T-helper 17 cell (primary cell): ENCODE measurements at regions not wholly inside any gene's neighbourhood (a gene's known extent, or its start where the extent isn't known, plus 50 kb on each side); places are given as distances from the start of the nearest gene placed in this dataset.
A peak's percentile ranks its signal among the peaks of the same experiment; 100 is the strongest.

Experiments used
- ATAC-seq: fragments of 150-1000 bp; cut with Tn5 transposase; 2 replicates; pipeline ENCODE4 v1.10.0; 2021; ENCODE audit warnings: mild to moderate bottlenecking, moderate library complexity
- DNase-seq, 3 donors: peaks; one replicate each; pipeline versions ENCODE4 v3.0.0 to v3.0.0-alpha.2; 2020 to 2021
- H3K9me3 ChIP-seq: one replicate; pipeline ENCODE4 v1.7.0; 2013; ENCODE audit warnings: low read length, mild to moderate bottlenecking; ENCODE audit not compliant: control insufficient read depth, poor library complexity, severe bottlenecking
- H3K27ac Mint-ChIP-seq: one replicate; pipeline ENCODE4 v1.8.0; 2022; ENCODE audit warnings: mild to moderate bottlenecking, moderate library complexity, mixed read lengths
- H3K27me3 Mint-ChIP-seq: one replicate; pipeline ENCODE4 v1.8.0; 2022; ENCODE audit warnings: mixed read lengths
- H3K36me3 Mint-ChIP-seq: one replicate; pipeline ENCODE4 v1.8.0; 2022; ENCODE audit warnings: low read depth, mixed read lengths
- H3K4me1 Mint-ChIP-seq: one replicate; pipeline ENCODE4 v1.8.0; 2022; ENCODE audit warnings: mild to moderate bottlenecking, mixed read lengths
- H3K4me3 Mint-ChIP-seq: one replicate; pipeline ENCODE4 v1.8.0; 2022; ENCODE audit warnings: mild to moderate bottlenecking, moderate library complexity, mixed read lengths

- DNase-seq (no peak), ATAC-seq (no peak)
- Mint-ChIP-seq H3K36me3 (no peaks in the 10 kb centered on the region), H3K27me3 (no peaks in the 10 kb centered on the region), H3K4me3 (no peak overlapping the region), H3K27ac (no peak overlapping the region), H3K4me1 (no peaks in the 10 kb centered on the region)
- no peaks in the 10 kb centered on the region for H3K9me3 ChIP-seq
Measured at GRCh38 chr18:1575084-1575483, 670.4 kb downstream of the ADCYAP1 start.

DNA sequence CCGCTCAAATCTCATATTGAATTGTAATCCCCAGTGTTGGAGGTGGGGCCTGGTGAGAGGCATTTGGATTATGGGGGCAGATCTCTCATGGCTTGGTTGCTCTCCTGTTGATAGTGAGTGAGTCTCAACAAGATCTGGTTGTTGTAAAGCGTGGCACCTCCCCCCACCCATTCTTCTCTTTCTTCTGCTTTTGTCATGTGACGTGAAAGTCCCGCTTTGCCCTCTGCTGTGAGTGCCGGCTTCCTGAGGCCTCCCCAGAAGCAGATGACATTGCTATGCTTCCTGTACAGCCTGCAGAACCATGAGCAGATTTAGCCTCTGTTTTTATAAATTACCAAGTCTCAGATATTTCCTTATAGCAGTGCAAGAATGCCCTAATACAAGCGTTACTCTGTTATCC is 673.8 kb downstream of the ADCYAP1 start:
- ATAC-seq (peak; percentile 28), DNase-seq (no peak)
- H3K4me3 Mint-ChIP-seq, result no peak overlapping the region
- H3K9me3 ChIP-seq, result no peaks in the 10 kb centered on the region
- no peaks in the 10 kb centered on the region for H3K36me3 Mint-ChIP-seq
- no peaks in the 10 kb centered on the region for H3K4me1 Mint-ChIP-seq
- H3K27ac Mint-ChIP-seq, result no peak overlapping the region
- peaks cover 11% of the 10 kb centered on the region for H3K27me3 Mint-ChIP-seq

DNA sequence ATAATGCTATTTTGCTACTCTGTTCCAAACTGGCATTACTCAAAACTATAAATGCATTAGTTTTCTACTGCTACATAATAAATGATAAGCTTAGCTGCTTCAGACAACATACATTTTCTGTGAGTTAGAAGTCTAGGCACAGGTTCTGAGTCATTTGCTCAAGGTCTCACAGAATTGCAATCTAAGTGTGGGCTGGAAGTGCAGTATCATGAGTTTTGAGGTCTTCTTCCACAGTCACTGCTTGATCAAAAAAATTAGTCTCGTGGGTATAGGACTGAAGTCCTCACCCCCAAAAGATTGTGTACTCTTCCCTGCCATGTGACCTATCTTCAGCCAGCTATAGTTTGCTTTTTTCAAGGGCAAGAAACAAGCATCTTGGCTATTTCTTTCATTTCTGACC is 676.9 kb downstream of the ADCYAP1 start:
- peaks cover 2% of the 10 kb centered on the region for H3K4me1 Mint-ChIP-seq
- no peak for DNase-seq
- H3K36me3 Mint-ChIP-seq, result no peaks in the 10 kb centered on the region
- ATAC-seq, result no peak
- no peak overlapping the region for H3K27ac Mint-ChIP-seq
- peaks cover 17% of the 10 kb centered on the region for H3K27me3 Mint-ChIP-seq
- H3K4me3 Mint-ChIP-seq, result no peak overlapping the region
- no peaks in the 10 kb centered on the region for H3K9me3 ChIP-seq

DNA sequence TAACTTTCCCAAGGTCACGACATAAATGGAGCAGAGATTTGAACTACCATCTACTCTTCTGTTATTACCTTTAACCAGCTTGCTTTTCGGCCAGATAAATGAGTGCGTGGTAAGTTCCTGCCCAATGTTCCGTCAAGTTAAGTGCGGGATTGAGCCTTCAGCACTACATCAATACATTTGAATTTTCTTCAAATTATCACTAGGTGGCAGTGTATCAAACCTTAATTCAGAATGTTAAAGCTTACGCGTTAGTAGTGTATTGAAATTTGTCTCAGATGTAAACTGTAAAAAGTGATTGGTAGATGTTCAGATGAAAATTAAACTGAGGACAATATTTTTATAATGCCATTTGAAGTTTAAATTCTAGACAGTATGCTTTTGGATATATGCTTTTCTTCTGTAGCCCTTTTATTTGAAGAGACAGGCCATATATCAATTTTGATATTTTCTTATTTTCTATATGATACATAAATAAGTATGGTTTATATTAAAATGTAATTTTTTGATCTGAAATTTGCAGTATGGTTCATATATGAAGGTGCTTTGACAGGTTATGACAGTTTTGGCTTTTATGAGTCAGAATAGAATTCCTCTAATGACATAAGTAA is 681.3 kb downstream of the ADCYAP1 start:
- H3K4me1 Mint-ChIP-seq, result peaks cover 2% of the 10 kb centered on the region
- ATAC-seq, result peak; percentile 36
- peaks cover 17% of the 10 kb centered on the region for H3K27me3 Mint-ChIP-seq
- DNase-seq, result no peak
- no peaks in the 10 kb centered on the region for H3K9me3 ChIP-seq
- H3K36me3 Mint-ChIP-seq, result no peaks in the 10 kb centered on the region
- H3K4me3 Mint-ChIP-seq, result no peak overlapping the region
- H3K27ac Mint-ChIP-seq, result no peak overlapping the region

GRCh38 chr18:1593091-1593490 is 688.4 kb downstream of the ADCYAP1 start:
- Mint-ChIP-seq H3K27me3 (no peaks in the 10 kb centered on the region), H3K4me1 (no peaks in the 10 kb centered on the region), H3K36me3 (no peaks in the 10 kb centered on the region), H3K27ac (no peak overlapping the region), H3K4me3 (no peak overlapping the region)
- ATAC-seq (no peak), DNase-seq (no peak)
- H3K9me3 ChIP-seq, result no peaks in the 10 kb centered on the region

DNA sequence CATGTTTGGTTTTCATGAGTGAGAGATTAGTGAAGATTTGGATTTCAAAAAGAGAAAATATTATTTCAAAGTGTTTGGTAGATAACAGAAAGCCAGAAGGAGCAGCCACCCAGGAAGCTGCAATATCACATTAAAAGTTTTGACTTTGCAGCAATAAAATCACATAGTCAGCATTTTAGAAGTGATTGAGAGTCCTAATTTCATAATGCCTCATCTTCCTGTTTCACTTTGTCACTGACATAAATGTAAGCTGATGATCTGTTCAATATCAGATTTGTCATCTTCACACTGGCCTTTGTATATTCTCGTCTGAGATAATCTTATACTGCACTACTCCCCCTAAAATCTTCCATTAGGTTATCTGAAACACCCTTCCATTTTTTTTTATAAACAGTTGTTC is 690.5 kb downstream of the ADCYAP1 start:
- no peaks in the 10 kb centered on the region for H3K9me3 ChIP-seq
- DNase-seq (no peak), ATAC-seq (no peak)
- no peaks in the 10 kb centered on the region for H3K36me3 Mint-ChIP-seq
- H3K4me3 Mint-ChIP-seq, result no peak overlapping the region
- no peaks in the 10 kb centered on the region for H3K27me3 Mint-ChIP-seq
- H3K4me1 Mint-ChIP-seq, result no peaks in the 10 kb centered on the region
- no peak overlapping the region for H3K27ac Mint-ChIP-seq

DNA sequence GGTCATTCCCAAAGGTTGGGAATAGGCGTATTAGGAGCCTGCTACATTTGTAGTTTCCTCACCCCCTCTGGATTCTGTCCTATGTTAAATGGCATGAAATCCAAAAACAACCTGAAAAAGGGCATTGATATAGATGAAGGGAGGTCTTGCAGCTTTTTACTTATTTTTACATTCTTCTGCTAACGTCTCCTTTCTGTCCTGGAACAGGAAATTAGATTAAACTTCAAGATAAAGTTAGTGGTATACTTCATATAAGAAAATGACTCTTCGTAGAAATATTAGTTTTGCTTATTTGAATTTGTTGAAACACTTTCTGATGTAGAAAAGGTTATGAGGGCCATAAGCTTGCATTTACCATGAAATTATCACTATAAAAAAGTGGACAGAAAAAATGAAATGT is 694.5 kb downstream of the ADCYAP1 start:
- Mint-ChIP-seq H3K27me3 (no peaks in the 10 kb centered on the region), H3K4me1 (no peaks in the 10 kb centered on the region), H3K36me3 (no peaks in the 10 kb centered on the region), H3K27ac (no peak overlapping the region), H3K4me3 (no peak overlapping the region)
- DNase-seq (no peak), ATAC-seq (no peak)
- H3K9me3 ChIP-seq, result no peaks in the 10 kb centered on the region

GRCh38 chr18:1604751-1605150 is 700.1 kb downstream of the ADCYAP1 start:
- no peaks in the 10 kb centered on the region for H3K36me3 Mint-ChIP-seq
- H3K4me1 Mint-ChIP-seq, result no peaks in the 10 kb centered on the region
- DNase-seq (no peak), ATAC-seq (no peak)
- H3K27me3 Mint-ChIP-seq, result no peaks in the 10 kb centered on the region
- H3K27ac Mint-ChIP-seq, result no peak overlapping the region
- H3K4me3 Mint-ChIP-seq, result no peak overlapping the region
- H3K9me3 ChIP-seq, result no peaks in the 10 kb centered on the region

DNA sequence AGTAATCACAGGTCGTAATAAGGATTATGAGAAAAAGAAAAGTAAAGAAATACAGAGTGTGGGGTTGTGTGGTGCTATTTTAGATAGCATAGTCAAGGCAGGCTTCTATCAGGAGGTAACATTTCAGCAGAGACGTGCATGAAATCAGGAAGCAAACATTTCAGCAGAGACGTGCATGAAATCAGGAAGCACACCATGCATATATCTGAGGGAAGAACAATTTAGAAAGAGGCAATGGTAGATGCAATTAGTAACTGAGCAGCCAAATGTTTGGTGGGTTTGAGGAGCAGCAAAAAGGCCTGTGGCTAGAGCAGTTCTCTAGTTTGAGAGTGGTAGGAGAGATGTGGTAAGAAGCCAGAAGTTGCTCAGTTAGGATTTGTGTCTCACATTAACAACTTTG is 713.7 kb downstream of the ADCYAP1 start:
- Mint-ChIP-seq H3K4me3 (no peak overlapping the region), H3K36me3 (no peaks in the 10 kb centered on the region), H3K27me3 (no peaks in the 10 kb centered on the region), H3K27ac (no peak overlapping the region), H3K4me1 (no peaks in the 10 kb centered on the region)
- ATAC-seq (no peak), DNase-seq (no peak)
- peaks cover 4% of the 10 kb centered on the region for H3K9me3 ChIP-seq

GRCh38 chr18:1619507-1619906 is 714.8 kb downstream of the ADCYAP1 start:
- no peaks in the 10 kb centered on the region for H3K4me1 Mint-ChIP-seq
- peaks cover 4% of the 10 kb centered on the region for H3K9me3 ChIP-seq
- no peaks in the 10 kb centered on the region for H3K27me3 Mint-ChIP-seq
- no peak overlapping the region for H3K4me3 Mint-ChIP-seq
- no peaks in the 10 kb centered on the region for H3K36me3 Mint-ChIP-seq
- ATAC-seq (no peak), DNase-seq (no peak)
- H3K27ac Mint-ChIP-seq, result no peak overlapping the region

GRCh38 chr18:1624612-1625011 is 719.9 kb downstream of the ADCYAP1 start:
- Mint-ChIP-seq H3K36me3 (no peaks in the 10 kb centered on the region), H3K4me1 (no peaks in the 10 kb centered on the region), H3K27me3 (no peaks in the 10 kb centered on the region), H3K4me3 (no peak overlapping the region), H3K27ac (no peak overlapping the region)
- no peak for DNase-seq
- no peaks in the 10 kb centered on the region for H3K9me3 ChIP-seq
- ATAC-seq, result no peak

- Mint-ChIP-seq H3K27me3 (no peaks in the 10 kb centered on the region), H3K27ac (no peak overlapping the region), H3K36me3 (no peaks in the 10 kb centered on the region), H3K4me3 (no peak overlapping the region), H3K4me1 (no peaks in the 10 kb centered on the region)
- no peaks in the 10 kb centered on the region for H3K9me3 ChIP-seq
- no peak for ATAC-seq
- no peak for DNase-seq
Measured at GRCh38 chr18:1627494-1627893, 722.8 kb downstream of the ADCYAP1 start.

GRCh38 chr18:1648712-1649111 is 744.0 kb downstream of the ADCYAP1 start:
- H3K4me3 Mint-ChIP-seq, result no peak overlapping the region
- H3K4me1 Mint-ChIP-seq, result no peaks in the 10 kb centered on the region
- ATAC-seq, result no peak
- no peak overlapping the region for H3K27ac Mint-ChIP-seq
- no peaks in the 10 kb centered on the region for H3K9me3 ChIP-seq
- no peaks in the 10 kb centered on the region for H3K27me3 Mint-ChIP-seq
- DNase-seq, result no peak
- no peaks in the 10 kb centered on the region for H3K36me3 Mint-ChIP-seq

DNA sequence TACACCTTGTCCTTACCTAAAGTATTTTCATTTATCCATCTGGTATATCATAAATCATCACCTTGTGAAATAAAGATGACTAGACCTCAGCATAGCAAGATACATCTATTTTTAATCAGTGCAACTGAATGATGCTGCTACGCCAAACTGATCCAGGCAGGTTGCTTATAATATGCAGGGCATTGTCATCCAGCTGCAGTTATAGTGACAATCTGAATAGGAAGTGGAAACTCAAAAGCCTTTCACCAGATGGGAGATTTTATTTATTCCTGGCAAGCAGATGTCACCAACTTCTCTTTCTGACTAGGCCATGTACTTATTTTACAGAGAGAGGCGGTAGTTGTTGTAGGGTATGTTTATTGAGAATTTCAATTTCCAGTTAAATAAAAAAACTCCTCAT is 747.3 kb downstream of the ADCYAP1 start:
- no peaks in the 10 kb centered on the region for H3K9me3 ChIP-seq
- no peak overlapping the region for H3K27ac Mint-ChIP-seq
- H3K4me3 Mint-ChIP-seq, result no peak overlapping the region
- no peak for ATAC-seq
- H3K4me1 Mint-ChIP-seq, result no peaks in the 10 kb centered on the region
- no peaks in the 10 kb centered on the region for H3K36me3 Mint-ChIP-seq
- no peak for DNase-seq
- H3K27me3 Mint-ChIP-seq, result no peaks in the 10 kb centered on the region
